Activated B cell treated with CpG ODN at 0.5 μM for 24 hours (primary cell): ENCODE measurements at regions not wholly inside any gene's neighbourhood (a gene's known extent, or its start where the extent isn't known, plus 50 kb on each side); places are given as distances from the start of the nearest gene placed in this dataset.

ENCODE experiments used
- ATAC-seq: fragments of 200-7000 bp; cut with Tn5 transposase; one replicate; pipeline ENCODE4 v1.10.0; 2021; ENCODE audit warnings: low read depth, mild to moderate bottlenecking, moderate library complexity
- CTCF ChIA-PET: fragments of 350-600 bp; sonication (Branson Sonifier 250); formaldehyde crosslinking; loops from one replicate; lab custom pipeline; 2021; ENCODE audit warnings: antibody characterized with exemption; lab: Charles Lee
- POLR2A ChIA-PET: fragments of 350-600 bp; sonication (Branson Sonifier 250); formaldehyde crosslinking; loops from one replicate; lab custom pipeline; 2021; ENCODE audit warnings: antibody characterized with exemption; lab: Charles Lee
- DNase-seq: peaks from one replicate; pipeline ENCODE4 v3.0.0; 2022
- H3K27ac Mint-ChIP-seq: one replicate; pipeline ENCODE4 v1.8.0; 2020; ENCODE audit warnings: mixed read lengths
- H3K27me3 Mint-ChIP-seq: one replicate; pipeline ENCODE4 v1.8.0; 2021; ENCODE audit warnings: mixed read lengths
- H3K36me3 Mint-ChIP-seq: one replicate; pipeline ENCODE4 v1.8.0; 2021; ENCODE audit warnings: low read depth, mixed read lengths
- H3K4me1 Mint-ChIP-seq: one replicate; pipeline ENCODE4 v1.8.0; 2021; ENCODE audit warnings: mixed read lengths
- H3K4me3 Mint-ChIP-seq: one replicate; pipeline ENCODE4 v1.8.0; 2020; ENCODE audit warnings: mild to moderate bottlenecking, mixed read lengths
- H3K9me3 Mint-ChIP-seq: one replicate; pipeline ENCODE4 v1.8.0; 2020; ENCODE audit warnings: mixed read lengths
- intact Hi-C: fragments of 100-400 bp; cut with micrococcal nuclease; formaldehyde crosslinking; loops from one replicate; pipeline ENCODE4 v1.15.1; 2024
- TF ChIP-seq, protein P1 (sequence below): fragments of 200-600 bp; IDR thresholded peaks from one replicate; pipeline ENCODE4 v1.8.0; 2022; ENCODE audit warnings: antibody characterized with exemption, mild to moderate bottlenecking

GRCh38 chr16:47920709-47921108, 235.1 kb downstream of the ABCC12 start:
- POLR2A ChIA-PET = no interaction called here
- DNase-seq = no peak
- Mint-ChIP-seq H3K27me3 (peaks cover 5% of the 10 kb centered on the region), H3K27ac (no peak overlapping the region), H3K4me3 (no peak overlapping the region), H3K36me3 (no peaks in the 10 kb centered on the region), H3K4me1 (no peaks in the 10 kb centered on the region), H3K9me3 (no peaks in the 10 kb centered on the region)
- intact Hi-C loops = no loop called here
- CTCF ChIA-PET = no interaction called here
- ATAC-seq = no peak
- TF ChIP-seq, protein P1, sequence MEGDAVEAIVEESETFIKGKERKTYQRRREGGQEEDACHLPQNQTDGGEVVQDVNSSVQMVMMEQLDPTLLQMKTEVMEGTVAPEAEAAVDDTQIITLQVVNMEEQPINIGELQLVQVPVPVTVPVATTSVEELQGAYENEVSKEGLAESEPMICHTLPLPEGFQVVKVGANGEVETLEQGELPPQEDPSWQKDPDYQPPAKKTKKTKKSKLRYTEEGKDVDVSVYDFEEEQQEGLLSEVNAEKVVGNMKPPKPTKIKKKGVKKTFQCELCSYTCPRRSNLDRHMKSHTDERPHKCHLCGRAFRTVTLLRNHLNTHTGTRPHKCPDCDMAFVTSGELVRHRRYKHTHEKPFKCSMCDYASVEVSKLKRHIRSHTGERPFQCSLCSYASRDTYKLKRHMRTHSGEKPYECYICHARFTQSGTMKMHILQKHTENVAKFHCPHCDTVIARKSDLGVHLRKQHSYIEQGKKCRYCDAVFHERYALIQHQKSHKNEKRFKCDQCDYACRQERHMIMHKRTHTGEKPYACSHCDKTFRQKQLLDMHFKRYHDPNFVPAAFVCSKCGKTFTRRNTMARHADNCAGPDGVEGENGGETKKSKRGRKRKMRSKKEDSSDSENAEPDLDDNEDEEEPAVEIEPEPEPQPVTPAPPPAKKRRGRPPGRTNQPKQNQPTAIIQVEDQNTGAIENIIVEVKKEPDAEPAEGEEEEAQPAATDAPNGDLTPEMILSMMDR = no peak

DNA sequence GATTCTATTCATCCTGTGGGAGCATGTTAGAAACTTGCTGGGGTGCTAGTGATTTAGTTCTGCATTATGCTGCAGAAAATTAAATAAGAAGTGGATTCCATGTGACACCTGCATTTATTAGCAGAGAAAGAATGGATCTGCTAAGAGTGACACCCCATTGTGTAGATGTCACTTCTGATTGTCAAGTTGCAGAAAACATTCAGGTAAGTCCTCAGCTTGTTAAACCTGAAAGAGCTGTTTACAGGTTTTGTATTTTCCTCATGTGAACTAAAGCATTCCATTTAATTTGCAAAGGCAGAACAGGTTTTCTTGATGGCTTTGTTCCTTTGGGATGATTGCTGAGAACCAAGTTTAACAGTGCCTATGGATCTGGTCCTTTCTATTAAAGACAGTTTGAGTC, 238.7 kb downstream of the ABCC12 start:
- Mint-ChIP-seq H3K4me1 (no peaks in the 10 kb centered on the region), H3K36me3 (no peaks in the 10 kb centered on the region), H3K27me3 (peaks cover 6% of the 10 kb centered on the region), H3K4me3 (no peak overlapping the region), H3K27ac (no peak overlapping the region), H3K9me3 (peaks cover 2% of the 10 kb centered on the region)
- ChIA-PET POLR2A (no interaction called here), CTCF (no interaction called here)
- intact Hi-C loops = no loop called here
- ATAC-seq = no peak
- TF ChIP-seq, protein P1 = no peak
- DNase-seq = no peak

DNA sequence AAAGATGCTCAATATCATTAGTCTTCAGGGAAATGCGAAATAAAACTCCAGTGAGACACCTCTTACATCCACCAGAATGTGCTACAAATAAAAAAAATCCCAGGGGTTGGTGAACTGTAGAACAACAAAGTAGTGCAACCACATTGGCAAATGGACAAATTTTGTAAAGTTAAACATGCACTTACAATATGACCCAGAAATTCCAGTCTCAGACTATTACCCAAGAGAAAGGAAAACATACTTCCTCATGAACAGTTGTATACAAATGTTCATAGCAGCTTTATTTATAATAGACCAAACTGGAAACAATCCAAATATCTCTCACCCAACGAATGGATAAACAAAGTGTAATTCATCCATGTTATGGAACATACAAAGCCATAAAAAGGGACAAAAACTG, 239.5 kb downstream of the ABCC12 start:
- H3K4me3 Mint-ChIP-seq = no peak overlapping the region
- intact Hi-C loops = no loop called here
- no peak for DNase-seq
- peaks cover 3% of the 10 kb centered on the region for H3K27me3 Mint-ChIP-seq
- no peak overlapping the region for H3K27ac Mint-ChIP-seq
- ATAC-seq = no peak
- CTCF ChIA-PET = no interaction called here
- H3K9me3 Mint-ChIP-seq = peaks cover 2% of the 10 kb centered on the region
- no peaks in the 10 kb centered on the region for H3K4me1 Mint-ChIP-seq
- TF ChIP-seq, protein P1 = no peak
- H3K36me3 Mint-ChIP-seq = no peaks in the 10 kb centered on the region
- POLR2A ChIA-PET = no interaction called here

DNA sequence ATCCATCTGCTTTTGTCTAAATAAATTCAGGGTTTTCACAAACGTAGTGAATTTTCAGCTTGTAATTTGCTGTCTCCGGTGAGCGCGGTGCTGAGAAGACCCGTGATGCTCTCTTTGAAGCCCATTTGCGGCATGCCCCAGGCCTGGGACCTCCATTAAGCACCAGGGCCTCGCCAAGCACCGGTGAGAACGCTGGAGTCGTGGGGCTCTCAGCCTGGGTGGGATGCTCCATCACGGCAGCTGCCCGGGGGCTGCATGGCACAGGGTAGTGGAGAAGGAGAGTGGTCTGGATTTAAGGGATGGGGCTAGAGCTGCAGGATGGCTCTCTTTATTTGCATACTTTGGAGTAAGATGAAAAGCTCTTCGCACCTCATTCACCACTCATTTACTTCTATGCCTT, 248.7 kb downstream of the ABCC12 start:
- ATAC-seq = no peak
- Mint-ChIP-seq H3K36me3 (no peaks in the 10 kb centered on the region), H3K9me3 (peaks cover 3% of the 10 kb centered on the region), H3K27me3 (peaks cover 11% of the 10 kb centered on the region), H3K4me3 (no peak overlapping the region), H3K27ac (no peak overlapping the region), H3K4me1 (no peaks in the 10 kb centered on the region)
- ChIA-PET CTCF (no interaction called here), POLR2A (no interaction called here)
- intact Hi-C loops = no loop called here
- DNase-seq = no peak
- TF ChIP-seq, protein P1 = no peak

GRCh38 chr16:47905771-47906170, 250.0 kb downstream of the ABCC12 start:
- Mint-ChIP-seq H3K27ac (no peak overlapping the region), H3K4me1 (no peaks in the 10 kb centered on the region), H3K36me3 (no peaks in the 10 kb centered on the region), H3K4me3 (no peak overlapping the region), H3K9me3 (peaks cover 6% of the 10 kb centered on the region), H3K27me3 (peaks cover 11% of the 10 kb centered on the region)
- POLR2A ChIA-PET = no interaction called here
- CTCF ChIA-PET = no interaction called here
- intact Hi-C loops = no loop called here
- DNase-seq (no peak), ATAC-seq (no peak)
- TF ChIP-seq, protein P1 = no peak
